Middle frontal gyrus (tissue), 1 donor: ENCODE measurements at regions not wholly inside any gene's neighbourhood (a gene's known extent, or its start where the extent isn't known, plus 50 kb on each side); places are given as distances from the start of the nearest gene placed in this dataset.
"Not testable (repeated sequence)": the region's sequence is repeated elsewhere in the genome, so short reads cannot be mapped to it uniquely, and the experiment has no call there.

ENCODE experiments used
- DNase-seq: peaks from one replicate; pipeline ENCODE4 v3.0.0-alpha.2; 2015; ENCODE audit warnings: low spot score; ENCODE audit errors: extremely low spot score

GRCh38 chr6:92404281-92404680 is 1015.1 kb downstream of the EPHA7 start:
- DNase-seq: no peak

DNA sequence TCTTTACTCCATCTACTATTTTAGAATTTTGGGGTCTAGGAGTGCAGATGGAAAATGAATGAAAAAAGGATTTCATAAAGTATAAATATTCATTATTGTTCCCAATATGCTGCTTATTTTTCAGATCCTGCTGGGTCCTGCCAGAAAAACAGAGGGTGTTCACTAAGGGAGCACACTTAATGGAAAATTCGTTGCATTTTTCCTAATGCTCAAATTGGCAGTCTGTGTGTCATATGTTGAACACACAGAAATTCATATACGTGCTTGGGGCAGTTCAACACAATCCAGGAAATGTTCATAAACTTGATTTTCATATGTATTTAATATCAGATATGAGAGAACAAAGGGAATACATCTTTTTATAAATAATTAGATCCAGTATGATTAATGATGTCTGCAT is 1019.4 kb downstream of the EPHA7 start:
- DNase-seq: no peak

DNA sequence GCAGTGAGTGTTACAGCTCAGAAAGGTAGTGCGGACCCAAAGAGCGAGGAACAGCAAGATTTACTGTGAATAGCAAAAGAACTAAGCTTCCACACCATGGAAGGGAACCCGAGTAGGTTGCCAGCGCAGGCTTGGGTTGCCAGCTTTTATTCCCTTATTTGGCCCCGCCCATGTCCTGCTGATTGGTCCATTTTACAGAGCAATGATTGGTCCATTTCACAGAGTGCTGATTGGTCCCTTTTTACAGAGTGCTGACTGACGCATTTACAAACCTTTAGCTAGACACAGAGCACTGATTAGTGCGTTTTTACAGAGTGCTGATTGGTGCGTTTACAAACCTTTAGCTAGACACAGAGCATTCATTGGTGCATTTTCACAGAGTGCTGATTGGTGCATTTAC is 1030.7 kb downstream of the EPHA7 start:
- not testable (repeated sequence) for DNase-seq

- DNase-seq: no peak
Measured at GRCh38 chr6:92380803-92381601, 1038.4 kb downstream of the EPHA7 start.

GRCh38 chr6:92377137-92377536 is 1042.2 kb downstream of the EPHA7 start:
- DNase-seq: no peak

DNA sequence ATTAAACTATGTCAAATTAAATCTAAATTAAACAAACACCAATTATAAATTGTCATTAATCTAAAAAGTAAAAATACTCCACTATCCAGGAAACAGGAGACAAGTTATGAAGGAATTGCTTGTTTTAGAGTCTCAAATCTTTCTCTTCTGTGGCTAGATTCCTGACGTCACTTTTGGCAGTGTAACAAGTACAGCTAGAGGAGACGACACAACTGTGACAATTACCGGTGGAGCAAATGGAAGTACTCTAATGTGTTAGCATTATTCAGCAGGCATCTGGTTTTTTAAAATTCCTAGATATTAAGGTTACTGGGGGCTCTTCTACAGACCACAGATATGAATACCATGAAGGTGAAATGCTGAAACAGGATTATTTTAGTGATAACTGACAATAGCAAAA is 1042.7 kb downstream of the EPHA7 start:
- no peak for DNase-seq

DNA sequence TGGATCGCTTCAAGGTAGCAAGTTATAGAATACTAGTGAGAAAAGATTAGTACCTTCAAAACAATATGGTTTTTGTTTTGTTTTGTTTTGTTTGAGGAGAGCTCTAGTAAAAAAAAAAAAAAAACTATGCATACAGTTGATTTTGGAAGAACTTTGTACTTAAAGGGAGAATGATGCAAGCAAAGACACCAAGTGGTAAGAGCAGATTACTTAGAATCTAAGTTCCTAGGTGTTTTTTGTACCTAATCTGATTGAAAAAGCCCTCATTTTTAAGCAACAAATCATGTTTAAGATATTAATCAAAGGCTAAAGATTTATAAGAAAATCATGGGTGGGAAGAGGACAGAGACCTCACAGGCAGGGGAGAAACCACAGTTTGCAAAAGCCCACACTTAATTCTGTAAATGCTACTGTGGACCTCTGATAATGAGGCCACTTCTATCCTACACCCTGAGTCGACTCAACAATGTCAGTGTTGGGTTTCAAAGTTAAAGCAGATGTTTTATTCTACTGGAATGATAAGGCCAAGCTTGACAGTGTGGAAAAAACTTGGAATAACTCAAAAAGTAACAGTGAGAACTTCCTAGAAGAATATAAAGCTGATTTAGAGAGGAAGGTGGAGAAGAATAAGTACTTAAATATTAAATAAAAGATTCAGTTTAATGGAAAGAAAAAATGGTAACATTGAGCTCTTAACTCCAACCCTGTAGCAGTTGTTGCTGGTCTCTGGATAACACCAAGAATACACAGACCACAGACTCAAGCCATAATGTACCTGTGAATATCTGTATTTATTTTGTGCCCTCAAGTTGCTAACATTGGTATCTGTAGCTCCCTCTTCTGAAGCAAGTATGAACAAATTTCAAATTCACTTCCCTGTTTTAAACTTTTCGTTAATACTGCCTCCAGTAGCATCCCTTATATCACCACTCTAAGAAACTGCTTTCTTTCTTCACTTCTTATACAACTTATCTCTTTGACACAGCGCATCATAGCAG is 1047.8 kb downstream of the EPHA7 start:
- DNase-seq: no peak

DNA sequence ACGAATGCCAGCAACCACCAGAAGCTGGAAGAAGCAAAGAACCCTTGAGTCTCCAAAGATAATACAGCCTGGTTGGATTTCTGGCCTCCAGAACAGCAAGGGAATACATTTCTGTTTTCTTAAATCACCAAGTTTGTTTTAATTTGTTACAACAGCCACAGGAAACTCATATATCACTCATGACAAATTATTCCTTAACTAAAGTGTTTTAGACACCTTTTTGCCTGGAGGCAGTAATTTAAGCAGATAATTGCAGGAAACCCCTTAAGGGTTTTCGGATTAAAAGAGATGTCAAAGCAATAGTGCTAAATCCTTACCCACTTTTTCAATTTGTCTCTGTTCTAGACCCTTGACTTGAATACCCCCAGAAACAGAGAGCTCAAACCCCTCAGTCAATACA is 1050.0 kb downstream of the EPHA7 start:
- DNase-seq: no peak

- DNase-seq: no peak
Measured at GRCh38 chr6:92364948-92365541, 1054.3 kb downstream of the EPHA7 start.

DNA sequence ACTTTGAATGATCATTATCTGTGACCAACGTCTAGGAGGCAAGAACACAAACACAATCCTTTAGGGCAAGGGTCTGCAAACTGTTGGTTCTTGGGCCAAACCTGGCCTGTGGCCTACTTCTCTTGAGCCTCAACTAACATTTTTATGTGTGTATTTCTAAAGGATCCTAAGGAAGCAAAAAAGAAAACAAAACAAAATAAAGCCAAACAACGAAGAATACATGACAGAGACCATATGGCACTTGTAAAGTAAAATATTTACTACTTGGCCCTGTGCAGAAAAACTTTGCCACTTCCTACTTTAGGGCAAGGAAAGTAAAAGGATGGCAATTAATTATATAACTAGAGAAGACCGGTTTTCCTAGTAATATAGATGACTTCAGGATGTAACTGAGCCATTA is 1056.2 kb downstream of the EPHA7 start:
- no peak for DNase-seq

DNA sequence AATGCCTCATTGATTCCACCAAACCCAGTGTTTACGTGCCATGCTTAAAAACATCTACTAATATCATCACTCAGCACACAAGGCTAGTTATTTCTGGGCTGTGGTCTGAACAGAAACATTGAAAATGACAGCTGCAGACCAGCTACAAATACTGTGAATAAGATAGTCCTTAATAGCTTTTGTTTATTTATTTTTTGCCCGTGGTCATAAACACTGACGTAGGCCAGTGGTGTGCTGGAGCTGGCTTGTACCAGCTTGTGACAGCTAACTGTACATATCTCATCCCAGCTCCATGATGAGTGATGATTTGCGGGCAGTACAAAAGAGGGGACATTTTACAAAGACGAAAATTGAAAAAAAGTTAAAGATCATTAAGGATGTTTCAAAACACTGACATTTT is 1057.0 kb downstream of the EPHA7 start:
- DNase-seq: no peak

- DNase-seq: no peak
Measured at GRCh38 chr6:92361990-92362389, 1057.4 kb downstream of the EPHA7 start.

DNA sequence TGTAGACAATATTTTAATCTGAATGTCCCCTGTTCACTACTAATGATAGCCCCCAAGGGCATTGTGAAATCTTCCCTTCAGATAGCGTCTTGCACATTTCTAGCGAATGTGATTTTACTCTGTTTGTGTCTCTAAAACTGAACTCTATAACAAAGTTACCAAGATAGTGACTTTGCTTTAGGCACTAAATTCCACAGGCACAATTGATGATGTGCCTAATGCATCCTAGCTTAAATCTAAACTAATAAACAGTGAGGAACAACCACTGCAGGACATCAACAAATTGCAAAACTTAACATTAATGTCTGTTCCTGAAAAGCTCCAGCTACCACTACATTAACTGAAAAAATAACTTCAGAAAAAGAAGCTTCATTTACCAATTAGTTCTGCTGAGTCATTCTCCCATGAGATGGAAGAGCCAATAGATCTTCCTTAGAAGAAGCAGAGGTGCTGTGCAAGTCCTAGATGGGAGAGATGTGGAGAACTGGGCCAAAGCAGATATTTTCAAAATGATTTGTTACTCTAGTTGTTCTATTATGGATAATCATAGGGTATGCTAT is 1065.0 kb downstream of the EPHA7 start:
- DNase-seq: no peak

DNA sequence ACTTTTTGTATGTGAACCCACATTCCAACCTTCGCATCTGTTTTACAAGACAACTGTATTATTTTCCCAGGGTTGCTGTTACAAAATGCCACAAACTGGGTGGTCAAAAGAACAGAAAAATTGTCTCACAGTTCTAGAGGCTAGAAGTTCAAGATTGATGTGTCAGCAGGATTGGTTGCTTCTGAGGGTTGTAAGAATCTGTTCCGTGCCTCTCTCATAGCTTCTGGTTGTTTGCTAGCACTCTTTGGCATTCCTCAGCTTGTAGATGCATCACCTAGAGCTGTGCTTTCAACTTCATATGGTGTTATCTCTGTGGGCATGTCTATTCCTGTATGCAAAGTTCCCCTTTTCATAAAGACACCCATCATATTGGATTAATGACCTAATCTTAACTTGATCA is 1067.2 kb downstream of the EPHA7 start:
- DNase-seq: no peak

DNA sequence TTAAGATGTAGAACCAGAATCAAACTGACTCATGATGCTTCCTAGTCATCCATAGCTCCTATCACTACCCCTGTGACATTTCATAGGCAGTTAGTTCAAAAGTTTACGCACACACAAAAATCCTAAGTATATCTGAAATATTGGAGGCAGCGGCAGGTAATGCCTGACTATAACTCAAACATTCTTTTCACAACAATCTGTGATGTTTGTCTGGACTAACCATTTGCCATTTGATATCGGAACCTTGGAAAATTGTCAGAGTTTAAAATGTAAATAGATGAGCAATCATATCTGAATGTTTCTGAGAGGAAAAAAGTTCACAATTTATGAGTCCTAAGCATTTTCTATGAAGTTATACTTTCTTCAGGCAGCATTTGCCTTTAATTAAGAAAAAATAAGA is 1078.2 kb downstream of the EPHA7 start:
- no peak for DNase-seq

GRCh38 chr6:92339936-92340640 is 1079.3 kb downstream of the EPHA7 start:
- DNase-seq: no peak

GRCh38 chr6:92337571-92337970 is 1081.8 kb downstream of the EPHA7 start:
- no peak for DNase-seq

DNA sequence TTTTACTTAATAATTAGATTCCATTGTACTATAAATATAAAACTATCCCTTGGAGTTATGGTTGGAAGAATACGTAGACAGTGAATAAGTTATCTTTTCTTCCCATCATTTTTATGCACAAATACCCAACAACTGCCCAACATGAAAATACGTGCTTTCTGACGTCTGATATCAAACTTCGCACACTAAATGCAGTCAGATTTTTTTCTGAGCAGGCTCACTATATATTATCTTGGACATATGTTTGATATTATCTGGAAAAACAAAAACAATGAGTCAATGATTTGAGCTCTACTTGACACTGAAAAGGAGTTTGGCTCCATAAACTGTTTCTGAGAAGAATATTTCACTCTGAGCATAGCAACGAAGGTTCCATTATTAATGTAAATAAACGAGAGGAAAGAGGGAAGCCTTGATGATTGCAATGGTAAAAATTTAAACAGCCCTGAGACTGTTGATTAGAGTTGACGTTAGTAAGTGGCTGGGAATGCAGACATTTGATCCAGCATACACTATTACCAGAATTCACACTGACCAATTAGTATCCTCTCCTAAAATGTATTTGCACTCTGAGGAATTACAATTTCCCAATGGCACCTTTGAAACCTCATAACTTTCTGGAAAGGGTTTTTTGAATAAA is 1090.0 kb downstream of the EPHA7 start:
- DNase-seq: no peak

DNA sequence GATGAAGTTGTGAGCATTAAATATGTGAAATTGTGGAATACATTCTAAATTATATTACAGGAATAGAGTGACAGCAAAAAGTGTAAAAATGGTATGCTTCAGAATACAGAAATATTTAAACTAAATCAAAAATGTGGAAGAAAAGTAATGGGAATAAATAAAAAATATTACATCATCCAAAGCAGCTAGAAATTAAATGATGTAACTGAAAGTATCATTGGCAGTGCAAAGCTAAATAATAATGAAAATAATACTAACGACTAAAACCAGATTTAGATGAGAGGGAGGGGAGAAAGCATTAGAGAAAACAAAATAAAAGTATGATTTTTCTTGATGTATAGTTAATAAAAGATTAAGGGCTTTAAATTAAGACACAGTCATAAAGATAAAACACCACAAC is 1104.0 kb downstream of the EPHA7 start:
- DNase-seq: no peak

- no peak for DNase-seq
Measured at GRCh38 chr6:92297101-92297500, 1122.3 kb downstream of the EPHA7 start.

DNA sequence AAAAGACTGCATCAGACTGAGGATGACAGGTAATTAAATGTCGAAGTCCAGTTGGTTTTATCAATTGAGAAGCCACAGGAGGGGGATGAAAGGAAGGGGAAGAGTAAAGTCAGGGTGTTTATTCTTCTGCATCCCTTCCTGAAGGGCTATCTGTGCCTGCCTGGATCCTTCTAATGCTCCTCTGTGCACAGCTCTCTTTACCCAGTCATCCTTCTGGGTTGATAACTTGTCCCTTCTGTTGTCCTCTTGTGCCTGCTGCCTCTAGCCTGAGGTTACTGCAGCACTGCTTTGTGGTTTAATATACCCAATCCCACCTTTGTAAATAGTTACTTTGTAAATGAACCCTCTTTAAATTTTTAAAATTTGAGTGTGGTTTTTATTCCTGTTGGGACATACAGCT is 1127.3 kb downstream of the EPHA7 start:
- no peak for DNase-seq
